ENCODE measurements at regions not wholly inside any gene's neighbourhood (a gene's known extent, or its start where the extent isn't known, plus 50 kb on each side); places are given as distances from the start of the nearest gene placed in this dataset.

DNA sequence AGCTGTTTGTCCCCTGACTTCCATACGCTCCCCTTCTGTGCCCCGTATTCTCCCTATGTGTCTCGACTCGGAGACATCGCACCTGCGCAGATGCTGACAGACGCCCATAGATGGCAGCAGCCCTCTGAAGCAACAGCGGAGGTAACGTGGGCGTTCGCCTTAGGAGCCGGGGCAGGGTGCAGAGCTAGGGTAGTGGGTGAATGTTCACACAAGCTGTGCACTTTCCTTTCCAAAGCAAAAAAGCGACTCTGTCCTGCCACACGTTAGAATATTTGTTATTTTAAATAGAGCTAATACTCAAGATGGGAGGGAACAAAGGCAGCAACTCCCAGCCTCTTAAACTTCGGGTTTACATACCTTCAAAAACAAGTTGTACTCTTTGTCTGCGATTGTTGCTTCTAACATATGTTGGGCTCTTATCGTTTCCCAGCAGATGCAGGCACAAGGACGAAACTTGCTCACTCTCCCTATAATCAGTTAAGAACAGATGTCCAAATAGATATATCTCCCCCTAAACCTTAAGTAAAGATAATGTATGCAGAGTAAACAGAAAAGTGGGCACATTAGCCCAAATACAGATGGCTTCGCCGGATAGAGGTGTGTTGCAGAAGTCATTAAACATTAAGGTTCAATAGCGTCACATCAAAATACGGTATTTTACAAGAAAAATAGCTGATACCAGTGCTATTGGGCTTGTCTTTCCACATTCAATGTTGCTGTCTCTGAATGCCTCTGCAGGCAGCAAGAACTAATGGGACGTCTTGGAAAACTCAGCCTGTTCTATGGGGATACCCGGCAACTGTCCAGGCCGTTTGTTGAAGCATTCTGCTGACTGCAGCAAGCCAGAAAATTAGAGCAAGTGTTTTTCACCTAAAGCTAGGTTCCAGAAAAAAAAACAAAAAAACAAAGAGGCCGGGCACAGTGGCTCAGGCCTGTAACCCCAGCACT lies 340.3 kb upstream of the PRKCQ start (continued):
- TF ChIP-seq, protein P1, sequence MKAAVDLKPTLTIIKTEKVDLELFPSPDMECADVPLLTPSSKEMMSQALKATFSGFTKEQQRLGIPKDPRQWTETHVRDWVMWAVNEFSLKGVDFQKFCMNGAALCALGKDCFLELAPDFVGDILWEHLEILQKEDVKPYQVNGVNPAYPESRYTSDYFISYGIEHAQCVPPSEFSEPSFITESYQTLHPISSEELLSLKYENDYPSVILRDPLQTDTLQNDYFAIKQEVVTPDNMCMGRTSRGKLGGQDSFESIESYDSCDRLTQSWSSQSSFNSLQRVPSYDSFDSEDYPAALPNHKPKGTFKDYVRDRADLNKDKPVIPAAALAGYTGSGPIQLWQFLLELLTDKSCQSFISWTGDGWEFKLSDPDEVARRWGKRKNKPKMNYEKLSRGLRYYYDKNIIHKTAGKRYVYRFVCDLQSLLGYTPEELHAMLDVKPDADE (conservative IDR thresholded peaks at IDR 0.05; ENCODE audit: control insufficient read depth, low read depth, low read length): no peak
- TF ChIP-seq ZNF668 (CRISPR knock-in tag; IDR thresholded peaks at IDR 0.05) (no peak), ADNP (tag; IDR thresholded peaks at IDR 0.05) (no peak), SAP30 (IDR thresholded peaks at IDR 0.05; ENCODE audit: borderline replicate concordance, insufficient read depth, low read depth, low read length, poor library complexity, severe bottlenecking) (no peak), HNRNPL (IDR thresholded peaks at IDR 0.05; ENCODE audit: low read depth, low read length) (no peak), NELFE (IDR thresholded peaks at IDR 0.05; ENCODE audit: insufficient read depth, insufficient read length) (no peak), C11orf30 (IDR thresholded peaks at IDR 0.05; ENCODE audit: low read depth) (peak; percentile 7; the same call in 1 of the 2 replicates), ZFP1 (CRISPR knock-in tag; IDR thresholded peaks at IDR 0.05) (no peak), NFXL1 (CRISPR knock-in tag; IDR thresholded peaks at IDR 0.05) (no peak), SLC30A9 (CRISPR knock-in tag; IDR thresholded peaks at IDR 0.05) (no peak), HMGXB4 (CRISPR knock-in tag; IDR thresholded peaks at IDR 0.05) (no peak), SOX6 (IDR thresholded peaks at IDR 0.05) (peak; percentile 97), PCBP2 (IDR thresholded peaks at IDR 0.05; ENCODE audit: low read depth, low read length, poor library complexity, severe bottlenecking) (no peak), ZNF740 (CRISPR knock-in tag; IDR thresholded peaks at IDR 0.05) (no peak), ZNF740 (tag; IDR thresholded peaks at IDR 0.05) (no peak), ASH1L (IDR thresholded peaks at IDR 0.05; ENCODE audit: borderline replicate concordance, low read depth, partially characterized antibody) (no peak), OTX1 (CRISPR knock-in tag; IDR thresholded peaks at IDR 0.05) (no peak), ATF7 (IDR thresholded peaks at IDR 0.05) (peak; percentile 70; the same call in 1 of the 2 replicates), RBFOX2 (IDR thresholded peaks at IDR 0.05; ENCODE audit: low read depth, low read length) (0 out of 2 replicates have a peak, but pooled peaks have one; percentile 6), NFATC3 (IDR thresholded peaks at IDR 0.05) (no peak), CHD2 (IDR thresholded peaks at IDR 0.05; ENCODE audit: low read depth, low read length) (no peak), SMARCA5 (IDR thresholded peaks at IDR 0.05) (no peak), TAF15 (IDR thresholded peaks at IDR 0.05; ENCODE audit: low read depth, low read length) (no peak)
- TF ChIP-seq, protein P2, sequence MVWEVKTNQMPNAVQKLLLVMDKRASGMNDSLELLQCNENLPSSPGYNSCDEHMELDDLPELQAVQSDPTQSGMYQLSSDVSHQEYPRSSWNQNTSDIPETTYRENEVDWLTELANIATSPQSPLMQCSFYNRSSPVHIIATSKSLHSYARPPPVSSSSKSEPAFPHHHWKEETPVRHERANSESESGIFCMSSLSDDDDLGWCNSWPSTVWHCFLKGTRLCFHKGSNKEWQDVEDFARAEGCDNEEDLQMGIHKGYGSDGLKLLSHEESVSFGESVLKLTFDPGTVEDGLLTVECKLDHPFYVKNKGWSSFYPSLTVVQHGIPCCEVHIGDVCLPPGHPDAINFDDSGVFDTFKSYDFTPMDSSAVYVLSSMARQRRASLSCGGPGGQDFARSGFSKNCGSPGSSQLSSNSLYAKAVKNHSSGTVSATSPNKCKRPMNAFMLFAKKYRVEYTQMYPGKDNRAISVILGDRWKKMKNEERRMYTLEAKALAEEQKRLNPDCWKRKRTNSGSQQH (CRISPR knock-in tag; IDR thresholded peaks at IDR 0.05): no peak
